Uterus (tissue), 2 donors: ENCODE measurements at regions not wholly inside any gene's neighbourhood (a gene's known extent, or its start where the extent isn't known, plus 50 kb on each side); places are given as distances from the start of the nearest gene placed in this dataset.

Experiments
- POLR2A ChIP-seq, 2 donors: fragments of 450-650 bp; IDR thresholded peaks; one replicate each; pipeline ENCODE4 v1.6.1; 2016; ENCODE audit warnings: antibody characterized with exemption in 2 of 2, mild to moderate bottlenecking in 1 of 2, moderate library complexity in 1 of 2
- TF ChIP-seq, protein P1 (sequence below), 4 experiments: fragments of 200-600 bp in 2 of 4; fragments of 450-650 bp in 2 of 4; sonication (generic) in 2 of 4; IDR thresholded peaks; one replicate each; pipeline ENCODE4 v1.5.1; 2016 to 2019; ENCODE audit warnings: antibody characterized with exemption in 4 of 4, mild to moderate bottlenecking in 2 of 4, moderate library complexity in 1 of 4

DNA sequence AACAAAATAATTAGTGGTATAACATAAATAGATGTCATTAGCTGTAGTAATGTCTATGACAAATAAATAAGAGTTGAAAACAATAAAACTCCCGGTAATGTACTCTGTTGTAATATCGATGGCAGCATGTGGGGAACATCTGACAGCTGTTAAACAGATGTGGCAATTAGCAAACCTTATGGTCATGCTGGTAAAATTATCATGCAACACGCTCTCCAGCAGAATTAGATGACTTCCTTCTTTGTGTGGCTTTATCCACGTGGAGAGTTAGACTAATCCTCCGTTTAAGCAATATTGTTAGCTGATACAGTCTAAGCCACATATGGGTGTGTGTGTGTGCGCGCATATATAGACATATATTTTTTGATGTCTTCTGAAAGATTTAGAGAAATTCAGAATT, 77.7 kb upstream of the ZFP64 start:
- TF ChIP-seq POLR2A (IDR thresholded peaks at IDR 0.05): no peak
- TF ChIP-seq, protein P1, sequence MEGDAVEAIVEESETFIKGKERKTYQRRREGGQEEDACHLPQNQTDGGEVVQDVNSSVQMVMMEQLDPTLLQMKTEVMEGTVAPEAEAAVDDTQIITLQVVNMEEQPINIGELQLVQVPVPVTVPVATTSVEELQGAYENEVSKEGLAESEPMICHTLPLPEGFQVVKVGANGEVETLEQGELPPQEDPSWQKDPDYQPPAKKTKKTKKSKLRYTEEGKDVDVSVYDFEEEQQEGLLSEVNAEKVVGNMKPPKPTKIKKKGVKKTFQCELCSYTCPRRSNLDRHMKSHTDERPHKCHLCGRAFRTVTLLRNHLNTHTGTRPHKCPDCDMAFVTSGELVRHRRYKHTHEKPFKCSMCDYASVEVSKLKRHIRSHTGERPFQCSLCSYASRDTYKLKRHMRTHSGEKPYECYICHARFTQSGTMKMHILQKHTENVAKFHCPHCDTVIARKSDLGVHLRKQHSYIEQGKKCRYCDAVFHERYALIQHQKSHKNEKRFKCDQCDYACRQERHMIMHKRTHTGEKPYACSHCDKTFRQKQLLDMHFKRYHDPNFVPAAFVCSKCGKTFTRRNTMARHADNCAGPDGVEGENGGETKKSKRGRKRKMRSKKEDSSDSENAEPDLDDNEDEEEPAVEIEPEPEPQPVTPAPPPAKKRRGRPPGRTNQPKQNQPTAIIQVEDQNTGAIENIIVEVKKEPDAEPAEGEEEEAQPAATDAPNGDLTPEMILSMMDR (IDR thresholded peaks at IDR 0.05): no peak
